Keratinocyte (primary cell): ENCODE measurements at regions not wholly inside any gene's neighbourhood (a gene's known extent, or its start where the extent isn't known, plus 50 kb on each side); places are given as distances from the start of the nearest gene placed in this dataset.

Experiments
- DNase-seq: peaks from one replicate; pipeline ENCODE4 v3.0.0-alpha.2; 2011; ENCODE audit warnings: low read depth, missing footprints, low spot score
- FAIRE-seq: peaks from 2 replicates; lab custom pipeline; 2011; peaks lifted over from hg19 to GRCh38; lab: Jason Lieb, UNC
- H2AFZ ChIP-seq: 2 replicates; pipeline ENCODE4 v1.6.0; 2012; ENCODE audit warnings: low read length, control low read depth, inconsistent platforms; ENCODE audit not compliant: control insufficient read depth
- H3K27ac ChIP-seq: 2 replicates; pipeline ENCODE4 v1.5.1; 2011; ENCODE audit warnings: low read length; ENCODE audit not compliant: control insufficient read depth, insufficient read depth
- H3K27me3 ChIP-seq: 3 replicates; pipeline ENCODE4 v1.6.0; 2011; ENCODE audit warnings: low read length; ENCODE audit not compliant: control insufficient read depth, insufficient read depth; ENCODE audit errors: extremely low read depth
- H3K36me3 ChIP-seq, 2 experiments: 2 replicates in 1 of 2; 3 replicates in 1 of 2; pipeline ENCODE4 v1.5.1; 2011; ENCODE audit warnings: low read length in 2 of 2, mild to moderate bottlenecking in 1 of 2; ENCODE audit not compliant: control insufficient read depth in 2 of 2, insufficient read depth in 2 of 2; ENCODE audit errors: extremely low read depth in 1 of 2
- H3K4me1 ChIP-seq: 3 replicates; pipeline ENCODE4 v1.5.1; 2011; ENCODE audit warnings: low read length; ENCODE audit not compliant: control insufficient read depth, insufficient read depth; ENCODE audit errors: extremely low read depth
- H3K4me2 ChIP-seq: 3 replicates; pipeline ENCODE4 v1.6.0; 2011; ENCODE audit warnings: low read depth, low read length; ENCODE audit not compliant: control insufficient read depth, insufficient read depth; ENCODE audit errors: extremely low read depth
- H3K4me3 ChIP-seq, 3 experiments: fragments of 200-600 bp in 1 of 3; sonication (generic) in 1 of 3; 2 replicates in 2 of 3; 3 replicates in 1 of 3; pipeline ENCODE4 v1.5.1; 2011 to 2016; ENCODE audit warnings: low read length in 3 of 3, mild to moderate bottlenecking in 3 of 3, control low read depth in 2 of 3, inconsistent platforms in 1 of 3, low read depth in 1 of 3, mixed read lengths in 1 of 3, mixed run types in 1 of 3, moderate library complexity in 1 of 3; ENCODE audit not compliant: control insufficient read depth in 2 of 3, insufficient read depth in 2 of 3; ENCODE audit errors: extremely low read depth in 1 of 3
- H3K79me2 ChIP-seq: 2 replicates; pipeline ENCODE4 v1.6.0; 2012; ENCODE audit warnings: low read length; ENCODE audit not compliant: control insufficient read depth, insufficient read depth
- H3K9ac ChIP-seq: 3 replicates; pipeline ENCODE4 v1.6.0; 2011; ENCODE audit warnings: low read length; ENCODE audit not compliant: control insufficient read depth, insufficient read depth; ENCODE audit errors: extremely low read depth
- H3K9me1 ChIP-seq: 3 replicates; pipeline ENCODE4 v1.6.0; 2011; ENCODE audit warnings: low read length; ENCODE audit not compliant: control insufficient read depth, insufficient read depth; ENCODE audit errors: extremely low read depth
- H3K9me3 ChIP-seq: 2 replicates; pipeline ENCODE4 v1.5.1; 2012; ENCODE audit warnings: low read depth, low read length; ENCODE audit not compliant: control insufficient read depth
- H4K20me1 ChIP-seq: 3 replicates; pipeline ENCODE4 v1.6.0; 2011; ENCODE audit warnings: low read length; ENCODE audit not compliant: control insufficient read depth, insufficient read depth; ENCODE audit errors: extremely low read depth
- EZH2 ChIP-seq: IDR thresholded peaks from one replicate; pipeline ENCODE4 v1.6.1; 2012; ENCODE audit warnings: inconsistent platforms, mild to moderate bottlenecking, low read length, moderate library complexity
- dilution Hi-C: fragments of 300-500 bp; cut with MboI; formaldehyde crosslinking; loops from one replicate; pipeline ENCODE4 v1.7.0; 2020; ENCODE audit warnings: low sequenced_read_pairs; ENCODE audit not compliant: extremely low pct_ligation_motif_present
- TF ChIP-seq, protein P1 (sequence below), 3 experiments: IDR thresholded peaks in 1 of 3; conservative IDR thresholded peaks in 1 of 3; optimal IDR thresholded peaks in 1 of 3; 2 replicates in 2 of 3; 3 replicates in 1 of 3; pipeline versions ENCODE3 to v1.5.1; 2011; ENCODE audit warnings: low read length in 3 of 3, mild to moderate bottlenecking in 3 of 3, moderate library complexity in 2 of 3, control low read depth in 1 of 3, inconsistent platforms in 1 of 3; ENCODE audit not compliant: insufficient read depth in 2 of 3; ENCODE audit errors: extremely low read depth in 1 of 3

DNA sequence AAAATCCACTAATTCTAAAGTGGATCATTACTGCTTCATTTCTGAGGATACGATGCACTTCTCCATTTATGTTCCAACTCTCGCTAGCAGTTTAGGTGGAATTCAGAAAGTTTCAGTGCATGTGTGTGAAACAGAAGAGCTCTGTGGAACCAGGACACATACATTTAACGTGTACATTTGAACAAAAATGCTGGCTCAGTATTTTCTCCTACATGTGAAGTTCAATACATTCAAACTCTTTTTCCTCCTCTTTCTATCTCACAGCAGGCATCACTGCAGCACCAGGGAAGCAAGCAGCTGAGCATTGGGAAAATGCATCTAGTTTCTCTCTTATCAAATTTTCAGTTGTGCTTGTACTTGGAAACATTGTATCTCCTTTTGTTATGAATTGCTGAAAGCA is 169.4 kb upstream of the CNTN1 start:
- H3K9me1 ChIP-seq = no peaks in the 10 kb centered on the region
- FAIRE-seq = no peak
- DNase-seq = no peak

DNA sequence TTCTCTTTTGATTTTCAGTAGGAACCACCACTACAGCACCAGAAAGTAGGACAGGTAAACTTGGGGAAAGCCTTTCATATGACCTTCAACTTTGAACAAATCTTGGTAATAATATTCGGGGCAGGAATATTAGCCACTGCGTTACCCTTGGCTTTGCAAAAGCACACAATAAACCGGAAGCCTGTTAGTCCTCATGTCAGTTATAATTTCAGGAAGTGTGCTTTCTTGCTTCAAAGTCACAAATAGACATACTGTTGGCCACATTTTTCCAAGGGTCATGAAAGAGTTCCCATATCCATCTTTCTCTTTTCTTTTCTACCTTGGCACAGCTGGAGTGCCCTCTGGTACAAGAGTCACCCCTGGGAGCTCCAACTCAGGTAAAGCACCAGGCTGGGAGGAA is 167.2 kb upstream of the CNTN1 start:
- H3K4me1 ChIP-seq = no peaks in the 10 kb centered on the region
- no peaks in the 10 kb centered on the region for H3K27me3 ChIP-seq
- no peak overlapping the region for H3K27ac ChIP-seq
- no peak overlapping the region for H3K4me3 ChIP-seq
- H3K9me1 ChIP-seq = no peaks in the 10 kb centered on the region
- no peak overlapping the region for H3K4me2 ChIP-seq
- no peak overlapping the region for H3K9ac ChIP-seq
- FAIRE-seq (no peak), DNase-seq (no peak)
- H2AFZ ChIP-seq = no peak overlapping the region
- no peaks in the 10 kb centered on the region for H4K20me1 ChIP-seq
- H3K9me3 ChIP-seq = no peaks in the 10 kb centered on the region
- H3K36me3 ChIP-seq = no peaks in the 10 kb centered on the region
- TF ChIP-seq, protein P1, sequence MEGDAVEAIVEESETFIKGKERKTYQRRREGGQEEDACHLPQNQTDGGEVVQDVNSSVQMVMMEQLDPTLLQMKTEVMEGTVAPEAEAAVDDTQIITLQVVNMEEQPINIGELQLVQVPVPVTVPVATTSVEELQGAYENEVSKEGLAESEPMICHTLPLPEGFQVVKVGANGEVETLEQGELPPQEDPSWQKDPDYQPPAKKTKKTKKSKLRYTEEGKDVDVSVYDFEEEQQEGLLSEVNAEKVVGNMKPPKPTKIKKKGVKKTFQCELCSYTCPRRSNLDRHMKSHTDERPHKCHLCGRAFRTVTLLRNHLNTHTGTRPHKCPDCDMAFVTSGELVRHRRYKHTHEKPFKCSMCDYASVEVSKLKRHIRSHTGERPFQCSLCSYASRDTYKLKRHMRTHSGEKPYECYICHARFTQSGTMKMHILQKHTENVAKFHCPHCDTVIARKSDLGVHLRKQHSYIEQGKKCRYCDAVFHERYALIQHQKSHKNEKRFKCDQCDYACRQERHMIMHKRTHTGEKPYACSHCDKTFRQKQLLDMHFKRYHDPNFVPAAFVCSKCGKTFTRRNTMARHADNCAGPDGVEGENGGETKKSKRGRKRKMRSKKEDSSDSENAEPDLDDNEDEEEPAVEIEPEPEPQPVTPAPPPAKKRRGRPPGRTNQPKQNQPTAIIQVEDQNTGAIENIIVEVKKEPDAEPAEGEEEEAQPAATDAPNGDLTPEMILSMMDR (optimal IDR thresholded peaks at IDR 0.05 in 1 of 3, IDR thresholded peaks at IDR 0.05 in 1 of 3, conservative IDR thresholded peaks at IDR 0.05 in 1 of 3; ENCODE audit: extremely low read depth in 1 of 3, insufficient read depth in 2 of 3, low read length in 3 of 3) = no peak
- no peak for TF ChIP-seq EZH2
- no peaks in the 10 kb centered on the region for H3K79me2 ChIP-seq
- dilution Hi-C loops = no loop called here

More for the DNA sequence above, 169.4 kb upstream of the CNTN1 start:
- H3K27me3 ChIP-seq = no peaks in the 10 kb centered on the region
- no peak overlapping the region for H3K9ac ChIP-seq
- no peaks in the 10 kb centered on the region for H4K20me1 ChIP-seq
- H3K9me3 ChIP-seq = no peaks in the 10 kb centered on the region
- H3K79me2 ChIP-seq = no peaks in the 10 kb centered on the region
- dilution Hi-C loops = no loop called here
- no peaks in the 10 kb centered on the region for H3K4me1 ChIP-seq
- no peak overlapping the region for H3K4me2 ChIP-seq
- TF ChIP-seq, protein P1 (optimal IDR thresholded peaks at IDR 0.05 in 1 of 3, IDR thresholded peaks at IDR 0.05 in 1 of 3, conservative IDR thresholded peaks at IDR 0.05 in 1 of 3; ENCODE audit: extremely low read depth in 1 of 3, insufficient read depth in 2 of 3, low read length in 3 of 3) = no peak
- TF ChIP-seq EZH2 = no peak
- no peak overlapping the region for H2AFZ ChIP-seq
- no peak overlapping the region for H3K27ac ChIP-seq
- no peaks in the 10 kb centered on the region for H3K36me3 ChIP-seq
- H3K4me3 ChIP-seq = no peak overlapping the region
